OCI-LY7 (cell line): ENCODE measurements at regions not wholly inside any gene's neighbourhood (a gene's known extent, or its start where the extent isn't known, plus 50 kb on each side); places are given as distances from the start of the nearest gene placed in this dataset.
"Not testable (repeated sequence)": the region's sequence is repeated elsewhere in the genome, so short reads cannot be mapped to it uniquely, and the experiment has no call there.

ENCODE experiments used
- BruUV-seq: library from RNA; stranded (reverse); fragments of 400-500 nt; replicated peaks from 2 replicates; lab custom pipeline; 2021; lab: Mats Ljungman, UMichigan
- CTCF ChIA-PET: fragments of 300-600 bp; sonication (Branson Sonifier 250); formaldehyde crosslinking; loops from one replicate; lab custom pipeline; 2022; ENCODE audit warnings: antibody characterized with exemption; ENCODE audit not compliant: unreplicated experiment; lab: Charles Lee
- POLR2A ChIA-PET: fragments of 300-600 bp; sonication (Branson Sonifier 250); formaldehyde crosslinking; loops from one replicate; lab custom pipeline; 2022; ENCODE audit warnings: antibody characterized with exemption; lab: Charles Lee
- DNase-seq: peaks from one replicate; pipeline ENCODE4 v3.0.0-alpha.2; 2015; ENCODE audit warnings: low spot score
- H2AFZ ChIP-seq: fragments of 200-600 bp; sonication (generic), shearing (Covaris generic); 2 replicates; pipeline ENCODE4 v1.6.1; 2014; ENCODE audit warnings: mild to moderate bottlenecking, antibody characterized with exemption, low read length, moderate library complexity
- H3K27ac ChIP-seq: fragments of 200-600 bp; sonication (generic); 2 replicates; pipeline ENCODE4 v1.5.1; 2014; ENCODE audit warnings: mixed run types, low read depth, mild to moderate bottlenecking, moderate library complexity, low read length, inconsistent platforms; ENCODE audit not compliant: poor library complexity, severe bottlenecking
- H3K36me3 ChIP-seq: fragments of 200-600 bp; sonication (generic); 2 replicates; pipeline ENCODE4 v1.6.1; 2014; ENCODE audit warnings: mild to moderate bottlenecking, antibody characterized with exemption, low read length, moderate library complexity, mixed read lengths; ENCODE audit not compliant: insufficient read depth
- H3K4me1 ChIP-seq: fragments of 200-600 bp; sonication (generic); 2 replicates; pipeline ENCODE4 v1.5.1; 2014; ENCODE audit warnings: mild to moderate bottlenecking, low read length; ENCODE audit not compliant: insufficient read depth, poor library complexity, severe bottlenecking
- H3K4me2 ChIP-seq: fragments of 200-600 bp; sonication (generic); 2 replicates; pipeline ENCODE4 v1.6.1; 2014; ENCODE audit warnings: mild to moderate bottlenecking, low read length
- H3K4me3 ChIP-seq: fragments of 200-600 bp; sonication (generic); 2 replicates; pipeline ENCODE4 v1.5.1; 2014; ENCODE audit warnings: mild to moderate bottlenecking, low read depth, low read length; ENCODE audit not compliant: poor library complexity, severe bottlenecking
- H3K79me2 ChIP-seq: fragments of 200-600 bp; sonication (generic); 2 replicates; pipeline ENCODE4 v1.6.1; 2016; ENCODE audit warnings: low read depth, mild to moderate bottlenecking, low read length, moderate library complexity, mixed read lengths; ENCODE audit not compliant: insufficient read depth
- H3K9me2 ChIP-seq: fragments of 200-600 bp; sonication (generic); 2 replicates; pipeline ENCODE4 v1.6.1; 2016; ENCODE audit warnings: mild to moderate bottlenecking, low read length, mixed read lengths; ENCODE audit not compliant: insufficient read depth
- H3K9me3 ChIP-seq: fragments of 200-600 bp; sonication (generic); 2 replicates; pipeline ENCODE4 v1.6.1; 2014; ENCODE audit warnings: mild to moderate bottlenecking, mixed run types, low read length, mixed read lengths
- H4K20me1 ChIP-seq: fragments of 200-600 bp; sonication (generic); 2 replicates; pipeline ENCODE4 v1.6.1; 2014; ENCODE audit warnings: mild to moderate bottlenecking, antibody characterized with exemption, low read length, moderate library complexity, mixed read lengths; ENCODE audit not compliant: insufficient read depth
- CTCF ChIP-seq: fragments of 200-600 bp; sonication (generic); conservative IDR thresholded peaks from 2 replicates; pipeline ENCODE4 v1.5.1; 2014; ENCODE audit warnings: mild to moderate bottlenecking, antibody characterized with exemption, low read length, moderate library complexity, mixed read lengths
- EZH2phosphoT487 ChIP-seq: fragments of 200-600 bp; sonication (generic); IDR thresholded peaks from 2 replicates; pipeline ENCODE4 v1.6.1; 2018; ENCODE audit warnings: low read depth, borderline replicate concordance, mild to moderate bottlenecking, mixed run types, antibody characterized with exemption, low read length, moderate library complexity, mixed read lengths
- intact Hi-C: fragments of 100-400 bp; cut with micrococcal nuclease; formaldehyde crosslinking; loops from one replicate; pipeline ENCODE4 v1.10.0; 2022; ENCODE audit not compliant: unreplicated experiment

DNA sequence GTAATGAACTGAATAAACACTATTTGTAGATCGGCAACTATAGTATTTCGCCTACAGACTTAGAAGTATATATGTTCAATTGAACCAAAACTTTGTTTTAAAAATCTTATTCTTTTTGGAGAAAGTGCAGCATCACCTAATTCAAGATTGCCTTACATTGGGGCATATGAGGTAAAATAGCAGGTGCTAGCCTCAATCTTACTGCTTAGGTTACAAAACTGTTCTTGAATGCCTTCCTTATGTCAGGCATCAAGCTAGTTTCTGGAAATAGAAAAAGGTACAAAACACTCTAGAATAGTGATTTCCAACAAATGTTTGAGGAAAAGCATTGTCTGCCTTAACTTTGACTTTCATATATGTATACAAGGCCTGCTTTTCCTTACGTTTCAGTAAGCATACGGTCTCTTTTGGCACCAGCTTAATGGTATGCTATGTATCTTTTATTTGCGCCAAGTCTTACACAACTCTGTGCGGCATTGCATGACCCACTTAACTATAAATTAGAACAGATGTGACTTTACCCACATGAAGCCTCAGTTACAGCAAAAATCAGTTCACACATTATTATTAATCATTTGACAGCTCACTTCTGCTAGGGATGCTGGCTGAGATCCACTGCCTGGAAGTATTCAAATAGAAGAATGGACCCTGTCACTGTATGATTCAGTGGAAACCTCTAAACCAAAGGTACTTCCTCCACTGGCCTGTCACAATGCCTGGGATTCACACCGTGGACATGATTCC is 174.1 kb downstream of the PRELID2 start:
- Histone ChIP-seq H3K4me3 (no peak overlapping the region), H3K4me1 (no peaks in the 10 kb centered on the region), H3K36me3 (no peaks in the 10 kb centered on the region), H2AFZ (no peak overlapping the region), H3K79me2 (no peaks in the 10 kb centered on the region), H3K9me3 (no peaks in the 10 kb centered on the region), H3K9me2 (no peaks in the 10 kb centered on the region), H3K4me2 (no peak overlapping the region), H3K27ac (no peak overlapping the region), H4K20me1 (no peaks in the 10 kb centered on the region)
- intact Hi-C loops = no loop called here
- no peak for TF ChIP-seq EZH2phosphoT487
- TF ChIP-seq CTCF = no peak
- CTCF ChIA-PET = no interaction called here
- BruUV-seq = no TSS peak
- POLR2A ChIA-PET = no interaction called here
- DNase-seq = no peak

DNA sequence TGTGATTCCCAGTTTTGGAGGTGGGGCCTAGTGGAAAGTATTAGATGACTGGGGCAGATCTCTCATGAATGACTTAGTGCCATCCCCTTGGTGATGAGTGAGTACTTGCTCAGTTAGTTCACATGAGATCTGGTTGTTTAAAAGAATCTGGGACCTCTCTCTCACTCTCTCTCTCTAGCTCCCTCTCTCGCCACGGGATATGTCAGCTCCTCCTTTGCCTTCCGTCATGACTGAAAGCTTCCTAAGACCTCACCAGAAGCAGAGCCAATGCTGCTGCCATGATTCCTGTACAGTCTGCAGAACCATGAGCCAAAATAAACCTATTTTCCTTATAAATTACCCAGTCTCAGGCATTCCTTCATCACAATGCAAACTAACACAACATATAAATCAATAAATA is 176.7 kb downstream of the PRELID2 start:
- Histone ChIP-seq H3K36me3 (no peaks in the 10 kb centered on the region), H3K4me3 (no peak overlapping the region), H3K9me2 (no peaks in the 10 kb centered on the region), H3K4me1 (no peaks in the 10 kb centered on the region), H3K9me3 (no peaks in the 10 kb centered on the region), H3K4me2 (no peak overlapping the region), H3K27ac (no peak overlapping the region), H2AFZ (no peak overlapping the region), H3K79me2 (no peaks in the 10 kb centered on the region), H4K20me1 (no peaks in the 10 kb centered on the region)
- TF ChIP-seq EZH2phosphoT487 (no peak), CTCF (no peak)
- no TSS peak for BruUV-seq
- no peak for DNase-seq
- POLR2A ChIA-PET = interaction anchor here (0.6 kb wide), 1 partner anchor 411 kb away, joined by 3 read pairs; no protein-coding TSS in a partner anchor
- intact Hi-C loops = no loop called here
- CTCF ChIA-PET = no interaction called here

GRCh38 chr5:145652700-145653099 is 182.4 kb downstream of the PRELID2 start:
- H3K79me2 ChIP-seq, H3K36me3 ChIP-seq, BruUV-seq, H4K20me1 ChIP-seq, H3K9me3 ChIP-seq, POLR2A ChIA-PET, DNase-seq, H3K9me2 ChIP-seq, H3K4me2 ChIP-seq, H3K4me3 ChIP-seq, intact Hi-C loops, H3K4me1 ChIP-seq, H2AFZ ChIP-seq, H3K27ac ChIP-seq, CTCF ChIA-PET: not testable (repeated sequence)

DNA sequence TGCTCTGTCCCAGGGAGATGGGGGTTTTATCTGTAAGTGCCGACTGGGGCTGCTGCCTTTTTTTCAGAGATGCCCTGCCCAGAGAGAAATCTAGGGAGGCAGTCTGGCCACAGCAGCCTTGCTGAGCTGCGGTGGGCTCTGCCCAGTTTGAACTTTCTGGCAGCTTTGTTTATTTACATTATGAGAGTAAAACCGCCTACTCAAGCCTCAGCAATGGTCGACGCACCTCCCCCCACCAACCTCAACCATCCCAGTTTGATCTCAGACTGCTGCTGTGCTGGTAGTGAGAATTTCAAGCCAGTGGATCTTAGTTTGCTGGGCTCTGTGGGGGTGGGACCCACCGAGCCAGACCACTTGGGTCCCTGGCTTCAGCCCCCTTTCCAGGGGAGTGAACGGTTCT is 188.0 kb downstream of the PRELID2 start:
- H3K4me1 ChIP-seq, H3K4me3 ChIP-seq, intact Hi-C loops, H3K4me2 ChIP-seq, H3K36me3 ChIP-seq, H3K27ac ChIP-seq, H3K79me2 ChIP-seq, H2AFZ ChIP-seq, H3K9me3 ChIP-seq, CTCF ChIA-PET, H4K20me1 ChIP-seq, DNase-seq, H3K9me2 ChIP-seq, POLR2A ChIA-PET, BruUV-seq: not testable (repeated sequence)

DNA sequence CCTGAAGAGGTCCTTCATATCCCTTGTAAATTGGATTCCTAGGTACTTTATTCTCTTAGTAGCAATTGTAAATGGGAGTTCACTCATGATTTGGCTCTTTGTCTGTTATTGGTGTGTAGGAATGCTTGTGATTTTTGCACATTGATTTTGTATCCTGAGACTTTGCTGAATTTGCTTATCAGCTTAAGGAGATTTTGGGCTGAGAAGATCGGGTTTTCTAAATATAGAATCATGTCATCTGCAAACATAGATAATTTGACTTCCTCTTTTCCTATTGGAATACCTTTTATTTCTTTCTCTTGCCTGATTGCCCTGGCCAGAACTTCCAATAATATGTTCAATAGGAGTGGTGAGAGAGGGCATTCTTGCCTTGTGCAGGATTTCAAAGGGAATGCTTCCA is 191.9 kb downstream of the PRELID2 start:
- H3K36me3 ChIP-seq, BruUV-seq, H3K4me3 ChIP-seq, H4K20me1 ChIP-seq, H2AFZ ChIP-seq, H3K79me2 ChIP-seq, H3K9me2 ChIP-seq, intact Hi-C loops, H3K27ac ChIP-seq, H3K9me3 ChIP-seq, H3K4me2 ChIP-seq, H3K4me1 ChIP-seq, DNase-seq, CTCF ChIA-PET: not testable (repeated sequence)
- POLR2A ChIA-PET = interaction anchor here (0.6 kb wide), 1 partner anchor 1115 kb away, joined by 4 read pairs; no protein-coding TSS in a partner anchor
